Activated naive CD4-positive, alpha-beta T cell treated with anti-CD3 and anti-CD28 coated beads, Interleukin-2, amount 50 U/mL, for 16 hours (primary cell): ENCODE measurements at regions not wholly inside any gene's neighbourhood (a gene's known extent, or its start where the extent isn't known, plus 50 kb on each side); places are given as distances from the start of the nearest gene placed in this dataset.
"Not testable (repeated sequence)": the region's sequence is repeated elsewhere in the genome, so short reads cannot be mapped to it uniquely, and the experiment has no call there.

ENCODE experiments used
- DNase-seq: peaks from one replicate; pipeline ENCODE4 v3.0.0-alpha.2; 2020

- not testable (repeated sequence) for DNase-seq
Observed at GRCh38 chr21:27917966-27918365, 951.1 kb upstream of the ADAMTS5 start.

GRCh38 chr21:27916326-27916725 lies 949.4 kb upstream of the ADAMTS5 start:
- not testable (repeated sequence) for DNase-seq

- DNase-seq = not testable (repeated sequence)
Observed at GRCh38 chr21:27912133-27912532, 945.2 kb upstream of the ADAMTS5 start.

GRCh38 chr21:27909487-27909886 lies 942.6 kb upstream of the ADAMTS5 start:
- not testable (repeated sequence) for DNase-seq

GRCh38 chr21:27908816-27909215 lies 941.9 kb upstream of the ADAMTS5 start:
- not testable (repeated sequence) for DNase-seq

GRCh38 chr21:27902904-27903303 lies 936.0 kb upstream of the ADAMTS5 start:
- not testable (repeated sequence) for DNase-seq

GRCh38 chr21:27893619-27894018 lies 926.7 kb upstream of the ADAMTS5 start:
- DNase-seq = not testable (repeated sequence)

- DNase-seq = not testable (repeated sequence)
Observed at GRCh38 chr21:27891495-27891894, 924.6 kb upstream of the ADAMTS5 start.

- DNase-seq = not testable (repeated sequence)
Observed at GRCh38 chr21:27887808-27888455, 921.0 kb upstream of the ADAMTS5 start.

- no peak for DNase-seq
Observed at GRCh38 chr21:27885296-27885711, 918.4 kb upstream of the ADAMTS5 start.

GRCh38 chr21:27881331-27881730 lies 914.4 kb upstream of the ADAMTS5 start:
- DNase-seq = not testable (repeated sequence)

- DNase-seq = not testable (repeated sequence)
Observed at GRCh38 chr21:27872411-27872810, 905.5 kb upstream of the ADAMTS5 start.

- DNase-seq = not testable (repeated sequence)
Observed at GRCh38 chr21:27870755-27871154, 903.9 kb upstream of the ADAMTS5 start.

- not testable (repeated sequence) for DNase-seq
Observed at GRCh38 chr21:27860314-27860955, 893.5 kb upstream of the ADAMTS5 start.

GRCh38 chr21:27858053-27858825 lies 891.4 kb upstream of the ADAMTS5 start:
- DNase-seq = not testable (repeated sequence)

GRCh38 chr21:27856988-27857387 lies 890.1 kb upstream of the ADAMTS5 start:
- not testable (repeated sequence) for DNase-seq

GRCh38 chr21:27841084-27841672 lies 874.3 kb upstream of the ADAMTS5 start:
- DNase-seq = no peak

GRCh38 chr21:27840262-27840661 lies 873.4 kb upstream of the ADAMTS5 start:
- DNase-seq = no peak

GRCh38 chr21:27839512-27840115 lies 872.7 kb upstream of the ADAMTS5 start:
- DNase-seq = no peak

GRCh38 chr21:27838573-27838972 lies 871.7 kb upstream of the ADAMTS5 start:
- no peak for DNase-seq

GRCh38 chr21:27837936-27838335 lies 871.0 kb upstream of the ADAMTS5 start:
- DNase-seq = no peak

- no peak for DNase-seq
Observed at GRCh38 chr21:27833298-27833697, 866.4 kb upstream of the ADAMTS5 start.
